Stimulated activated memory B cell treated with anti-CD40 and anti-IgM and Interleukin-4, amounts not matched to agents 10 μg/mL and 1 μg/mL and 100 μg/mL, for 72 hours (primary cell): ENCODE measurements at regions not wholly inside any gene's neighbourhood (a gene's known extent, or its start where the extent isn't known, plus 50 kb on each side); places are given as distances from the start of the nearest gene placed in this dataset.
"Not testable (repeated sequence)": the region's sequence is repeated elsewhere in the genome, so short reads cannot be mapped to it uniquely, and the experiment has no call there.

Source experiments
- ATAC-seq: fragments of 150-1000 bp; cut with Tn5 transposase; 2 replicates; pipeline ENCODE4 v1.10.0; 2021
- H3K27ac Mint-ChIP-seq: one replicate; pipeline ENCODE4 v1.8.0; 2022; ENCODE audit warnings: mild to moderate bottlenecking, mixed read lengths
- H3K27me3 Mint-ChIP-seq: one replicate; pipeline ENCODE4 v1.8.0; 2022; ENCODE audit warnings: mixed read lengths
- H3K36me3 Mint-ChIP-seq: one replicate; pipeline ENCODE4 v1.8.0; 2022; ENCODE audit warnings: mixed read lengths
- H3K4me1 Mint-ChIP-seq: one replicate; pipeline ENCODE4 v1.8.0; 2022; ENCODE audit warnings: mixed read lengths
- H3K4me3 Mint-ChIP-seq: one replicate; pipeline ENCODE4 v1.8.0; 2022; ENCODE audit warnings: mild to moderate bottlenecking, moderate library complexity, mixed read lengths
- H3K9me3 Mint-ChIP-seq: one replicate; pipeline ENCODE4 v1.8.0; 2022; ENCODE audit warnings: mixed read lengths

DNA sequence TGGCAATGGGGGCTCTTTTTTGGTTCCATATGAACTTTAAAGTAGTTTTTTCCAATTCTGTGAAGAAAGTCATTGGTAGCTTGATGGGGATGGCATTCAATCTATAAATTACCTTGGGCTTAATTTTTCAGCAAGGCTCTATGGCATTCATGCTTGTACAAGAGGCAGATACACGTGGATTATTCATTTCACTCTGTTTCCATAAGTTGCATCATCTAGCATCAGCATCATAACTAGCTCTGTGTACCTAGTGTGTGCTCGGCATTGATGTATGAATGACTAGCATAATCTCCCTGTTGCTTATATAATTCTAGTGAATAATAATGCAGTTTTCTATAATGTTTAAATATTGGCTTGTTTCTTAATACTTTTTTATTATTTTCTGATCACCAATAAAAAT lies 335.2 kb upstream of the CNTNAP2 start:
- not testable (repeated sequence) for H3K4me3 Mint-ChIP-seq

GRCh38 chr7:145779140-145779539 lies 337.5 kb upstream of the CNTNAP2 start:
- Mint-ChIP-seq H3K4me3 (no peak overlapping the region), H3K4me1 (no peaks in the 10 kb centered on the region), H3K36me3 (no peaks in the 10 kb centered on the region), H3K9me3 (no peaks in the 10 kb centered on the region), H3K27me3 (no peaks in the 10 kb centered on the region), H3K27ac (no peak overlapping the region)
- no peak for ATAC-seq

More for the DNA sequence above, 335.2 kb upstream of the CNTNAP2 start:
- not testable (repeated sequence) for H3K4me1 Mint-ChIP-seq, H3K27ac Mint-ChIP-seq, H3K27me3 Mint-ChIP-seq, H3K9me3 Mint-ChIP-seq, ATAC-seq, H3K36me3 Mint-ChIP-seq

DNA sequence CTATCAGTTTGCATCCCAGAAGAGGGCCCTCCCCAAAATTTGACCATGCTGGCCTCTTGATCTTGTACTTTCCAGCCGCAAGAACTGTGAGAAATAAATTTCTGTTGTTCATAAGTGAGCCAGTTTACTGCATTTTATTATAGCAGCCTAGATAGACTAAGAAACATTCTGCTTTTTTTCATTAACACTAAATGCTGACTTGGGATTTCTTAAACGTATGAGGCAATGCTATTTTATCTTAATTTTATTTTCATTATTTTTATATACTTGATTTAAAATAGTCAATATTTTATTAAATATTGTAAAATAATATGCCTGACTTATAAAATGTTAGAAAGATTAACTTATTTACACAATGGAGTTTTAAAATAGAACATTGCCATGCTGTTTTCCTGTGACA lies 341.8 kb upstream of the CNTNAP2 start:
- H3K4me3 Mint-ChIP-seq = no peak overlapping the region
- H3K36me3 Mint-ChIP-seq = no peaks in the 10 kb centered on the region
- ATAC-seq = no peak
- no peak overlapping the region for H3K27ac Mint-ChIP-seq
- H3K4me1 Mint-ChIP-seq = no peaks in the 10 kb centered on the region
- no peaks in the 10 kb centered on the region for H3K9me3 Mint-ChIP-seq
- no peaks in the 10 kb centered on the region for H3K27me3 Mint-ChIP-seq

GRCh38 chr7:145753004-145753403 lies 363.6 kb upstream of the CNTNAP2 start:
- H3K4me3 Mint-ChIP-seq = no peak overlapping the region
- no peaks in the 10 kb centered on the region for H3K4me1 Mint-ChIP-seq
- H3K27me3 Mint-ChIP-seq = no peaks in the 10 kb centered on the region
- no peak for ATAC-seq
- no peaks in the 10 kb centered on the region for H3K9me3 Mint-ChIP-seq
- H3K36me3 Mint-ChIP-seq = no peaks in the 10 kb centered on the region
- no peak overlapping the region for H3K27ac Mint-ChIP-seq

DNA sequence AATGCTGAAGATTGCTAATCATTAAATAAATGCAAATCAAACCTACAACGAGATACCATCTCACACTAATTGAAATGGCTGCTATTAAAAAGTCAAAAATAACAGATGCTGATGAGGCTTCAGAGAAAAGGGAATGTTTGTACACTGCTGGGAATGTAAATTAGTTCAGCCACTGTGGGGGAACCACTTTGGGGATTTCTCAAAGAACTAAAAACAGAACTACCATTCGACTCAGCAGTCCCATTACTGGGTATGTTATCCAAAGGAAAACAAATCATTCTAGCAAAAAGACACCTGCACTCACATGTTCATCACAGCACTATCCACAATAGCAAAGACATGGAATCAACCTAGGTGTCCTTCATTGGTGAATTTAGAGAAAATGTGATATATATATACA lies 379.0 kb upstream of the CNTNAP2 start:
- peaks cover 4% of the 10 kb centered on the region for H3K9me3 Mint-ChIP-seq
- peak; percentile 43 for ATAC-seq
- H3K4me3 Mint-ChIP-seq = no peak overlapping the region
- H3K27me3 Mint-ChIP-seq = no peaks in the 10 kb centered on the region
- no peaks in the 10 kb centered on the region for H3K36me3 Mint-ChIP-seq
- no peaks in the 10 kb centered on the region for H3K4me1 Mint-ChIP-seq
- H3K27ac Mint-ChIP-seq = no peak overlapping the region

DNA sequence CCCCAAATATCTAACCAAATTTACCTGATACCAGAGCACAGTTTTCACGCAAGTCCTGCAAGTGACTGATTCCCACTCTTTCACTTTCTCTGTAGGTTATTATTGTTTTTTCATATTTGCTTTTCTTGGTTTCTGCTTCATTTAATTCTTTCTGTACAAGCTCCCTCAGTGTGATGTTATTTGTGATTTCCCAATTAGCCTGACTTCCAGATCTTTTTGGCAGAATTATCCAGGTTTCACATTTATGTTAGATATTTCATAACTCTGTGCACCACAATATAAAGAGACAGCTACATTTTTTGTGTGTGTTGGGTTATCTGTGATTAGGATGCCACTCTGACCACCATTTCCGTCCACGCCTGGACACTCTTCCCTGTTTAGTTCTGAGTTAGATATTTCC lies 381.5 kb upstream of the CNTNAP2 start:
- H3K4me1 Mint-ChIP-seq = no peaks in the 10 kb centered on the region

DNA sequence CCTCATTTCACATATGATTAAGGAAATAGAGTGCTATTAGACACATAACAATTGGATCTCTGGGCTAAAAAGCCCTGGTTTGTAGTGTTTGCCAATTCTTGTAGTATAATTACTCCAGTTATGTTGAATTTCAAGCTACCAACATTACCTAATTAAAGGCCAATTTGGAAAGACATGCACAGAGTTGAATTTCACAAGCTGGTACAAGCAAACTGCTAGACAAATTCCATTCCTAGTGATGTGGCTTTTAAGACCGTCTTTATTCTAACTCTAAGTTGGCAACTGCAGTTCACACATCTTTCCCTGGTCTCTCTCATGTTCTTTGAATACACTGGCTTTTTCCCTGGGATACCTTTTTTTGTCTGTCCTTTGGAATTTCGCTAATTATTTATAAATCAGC lies 384.1 kb upstream of the CNTNAP2 start:
- ATAC-seq = no peak
- H3K27me3 Mint-ChIP-seq = no peaks in the 10 kb centered on the region

More for the DNA sequence above, 381.5 kb upstream of the CNTNAP2 start:
- no peak for ATAC-seq
- no peaks in the 10 kb centered on the region for H3K27me3 Mint-ChIP-seq
- no peak overlapping the region for H3K4me3 Mint-ChIP-seq
- H3K9me3 Mint-ChIP-seq = peaks cover 4% of the 10 kb centered on the region
- H3K27ac Mint-ChIP-seq = no peak overlapping the region
- no peaks in the 10 kb centered on the region for H3K36me3 Mint-ChIP-seq

GRCh38 chr7:145729691-145730090 lies 386.9 kb upstream of the CNTNAP2 start:
- Mint-ChIP-seq H3K4me3 (no peak overlapping the region), H3K36me3 (no peaks in the 10 kb centered on the region), H3K4me1 (no peaks in the 10 kb centered on the region), H3K27ac (no peak overlapping the region), H3K27me3 (no peaks in the 10 kb centered on the region), H3K9me3 (no peaks in the 10 kb centered on the region)
- ATAC-seq = no peak

More for the DNA sequence above, 384.1 kb upstream of the CNTNAP2 start:
- Mint-ChIP-seq H3K4me1 (no peaks in the 10 kb centered on the region), H3K9me3 (no peaks in the 10 kb centered on the region), H3K4me3 (no peak overlapping the region), H3K27ac (no peak overlapping the region), H3K36me3 (no peaks in the 10 kb centered on the region)

- Mint-ChIP-seq H3K4me3 (no peak overlapping the region), H3K9me3 (no peaks in the 10 kb centered on the region), H3K27me3 (no peaks in the 10 kb centered on the region), H3K27ac (no peak overlapping the region), H3K36me3 (no peaks in the 10 kb centered on the region), H3K4me1 (no peaks in the 10 kb centered on the region)
- no peak for ATAC-seq
Observed at GRCh38 chr7:145718129-145718528, 398.5 kb upstream of the CNTNAP2 start.

GRCh38 chr7:145700488-145700887 lies 416.1 kb upstream of the CNTNAP2 start:
- no peaks in the 10 kb centered on the region for H3K4me1 Mint-ChIP-seq
- no peaks in the 10 kb centered on the region for H3K36me3 Mint-ChIP-seq
- ATAC-seq = no peak
- H3K4me3 Mint-ChIP-seq = no peak overlapping the region
- no peaks in the 10 kb centered on the region for H3K27me3 Mint-ChIP-seq
- no peak overlapping the region for H3K27ac Mint-ChIP-seq
- H3K9me3 Mint-ChIP-seq = no peaks in the 10 kb centered on the region

DNA sequence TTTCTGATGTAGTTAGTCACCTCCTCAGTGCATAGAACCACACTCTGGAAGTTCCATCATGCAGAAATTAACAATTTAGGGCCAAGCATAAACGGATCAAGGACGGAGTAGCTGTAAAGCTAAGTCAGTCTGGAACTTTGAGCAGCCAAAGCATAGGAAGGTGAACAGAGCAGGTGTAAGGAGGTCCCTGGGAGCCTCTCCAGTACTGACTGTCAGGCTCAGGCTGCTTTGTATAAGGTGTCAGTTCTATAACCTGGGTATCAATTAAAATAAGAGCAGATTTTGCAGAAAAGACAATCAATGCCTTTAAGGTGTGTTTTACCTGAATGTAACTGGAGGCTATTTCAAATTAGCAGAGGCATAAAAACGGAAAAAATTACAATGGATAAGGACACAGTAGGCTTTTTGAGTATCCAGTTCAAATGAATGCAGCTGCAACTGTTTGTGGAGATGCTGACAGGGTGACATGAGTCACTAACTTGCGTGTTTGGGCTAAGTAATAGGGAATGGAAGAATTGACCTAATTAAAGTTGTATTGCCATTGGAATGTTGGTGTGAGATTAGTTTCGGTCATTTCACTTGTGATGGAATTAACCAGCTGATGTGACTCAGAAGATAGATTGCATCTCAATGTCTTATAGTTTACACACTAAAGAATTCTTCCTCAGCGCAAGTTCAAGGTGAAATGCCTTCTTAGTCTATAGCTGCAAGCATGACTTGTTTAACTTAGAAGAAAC lies 417.9 kb upstream of the CNTNAP2 start:
- ATAC-seq = no peak

DNA sequence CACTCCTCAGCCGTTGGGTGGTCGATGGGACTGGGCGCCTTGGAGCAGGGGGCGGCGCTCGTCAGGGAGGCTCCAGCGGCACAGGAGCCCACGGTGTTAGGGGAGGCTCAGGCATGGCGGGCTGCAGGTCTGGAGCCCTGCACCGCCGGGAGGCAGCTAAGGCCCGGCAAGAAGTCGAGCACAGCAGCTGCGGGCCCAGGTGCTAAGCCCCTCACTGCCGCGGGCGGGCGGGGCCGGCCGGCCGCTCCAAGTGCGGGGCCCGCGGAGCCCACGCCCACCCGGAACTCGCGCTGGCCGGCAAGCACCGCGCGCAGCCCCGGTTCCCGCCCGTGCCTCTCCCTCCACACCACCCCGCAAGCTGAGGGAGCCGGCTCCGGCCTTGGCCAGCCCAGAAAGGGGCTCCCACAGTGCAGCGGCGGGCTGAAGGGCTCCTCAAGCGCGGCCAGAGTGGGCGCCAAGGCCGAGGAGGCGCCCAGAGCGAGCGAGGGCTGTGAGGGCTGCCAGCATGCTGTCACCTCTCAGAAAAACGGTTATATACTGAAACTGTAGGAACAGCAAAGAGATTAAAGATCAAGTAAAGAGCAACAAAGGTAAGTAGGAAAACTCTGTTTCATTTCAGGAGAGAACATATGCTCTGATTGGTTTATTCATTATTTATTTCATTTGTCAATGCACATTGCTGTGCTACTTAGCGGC lies 419.0 kb upstream of the CNTNAP2 start:
- not testable (repeated sequence) for H3K36me3 Mint-ChIP-seq, H3K9me3 Mint-ChIP-seq, ATAC-seq, H3K27me3 Mint-ChIP-seq, H3K27ac Mint-ChIP-seq, H3K4me3 Mint-ChIP-seq, H3K4me1 Mint-ChIP-seq

More for the DNA sequence above, 417.9 kb upstream of the CNTNAP2 start:
- Mint-ChIP-seq H3K36me3 (no peaks in the 10 kb centered on the region), H3K4me3 (no peak overlapping the region), H3K4me1 (no peaks in the 10 kb centered on the region), H3K27me3 (no peaks in the 10 kb centered on the region), H3K27ac (no peak overlapping the region), H3K9me3 (no peaks in the 10 kb centered on the region)

DNA sequence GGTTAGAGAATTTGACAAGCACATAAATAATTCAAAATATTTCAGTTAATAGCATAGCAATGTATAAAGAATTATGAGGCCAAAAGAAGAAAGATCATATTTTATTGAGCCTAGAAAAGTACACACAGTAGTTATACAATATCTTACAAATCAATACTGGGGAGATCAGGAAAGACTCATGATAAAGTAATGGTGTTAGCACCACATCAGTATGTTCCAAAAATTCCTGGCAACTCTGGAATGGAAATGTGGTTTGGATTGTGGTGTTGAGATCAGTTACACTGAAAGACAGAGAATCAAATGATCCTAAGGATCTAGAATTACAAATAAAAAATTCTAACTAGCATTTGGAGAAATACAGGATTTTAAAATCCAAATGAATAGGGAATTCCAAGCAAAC lies 420.5 kb upstream of the CNTNAP2 start:
- Mint-ChIP-seq H3K27me3 (no peaks in the 10 kb centered on the region), H3K9me3 (no peaks in the 10 kb centered on the region), H3K27ac (no peak overlapping the region), H3K4me3 (no peak overlapping the region), H3K4me1 (no peaks in the 10 kb centered on the region), H3K36me3 (no peaks in the 10 kb centered on the region)
- ATAC-seq = no peak

DNA sequence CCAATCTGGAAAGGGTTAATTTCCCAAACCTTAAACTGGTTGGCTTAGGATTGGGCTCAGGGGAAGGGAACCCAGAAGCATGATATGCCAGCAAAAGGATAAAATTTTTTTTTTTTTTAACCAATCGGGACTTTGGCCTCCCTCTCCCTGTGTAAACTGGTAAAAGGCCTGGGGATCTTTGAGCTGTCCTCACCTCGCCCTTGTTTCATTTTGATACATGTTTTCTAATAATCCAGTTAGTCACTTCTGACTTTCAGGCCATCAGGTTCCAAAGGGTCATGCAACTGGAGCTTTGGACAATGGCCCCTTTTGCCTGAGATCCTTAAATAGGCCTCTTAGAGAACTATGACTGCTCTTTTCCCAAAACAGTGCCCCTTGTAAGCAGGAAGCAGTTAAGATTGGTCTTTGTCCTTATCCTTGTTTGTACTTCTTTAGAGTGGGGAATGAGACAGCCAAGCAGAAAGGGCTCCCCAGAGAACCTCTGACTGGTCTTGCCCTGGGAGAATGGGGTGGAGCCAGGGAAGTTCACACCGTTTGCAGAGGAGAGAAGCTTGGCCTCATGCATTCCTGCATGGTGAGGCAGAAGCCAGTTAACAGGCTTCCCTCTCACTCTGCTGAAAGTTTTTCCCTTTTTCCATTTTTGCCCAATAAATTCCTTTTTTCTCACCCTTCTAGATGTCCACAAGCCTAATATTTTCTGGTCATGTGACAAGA lies 424.2 kb upstream of the CNTNAP2 start:
- H3K27ac Mint-ChIP-seq = no peak overlapping the region

GRCh38 chr7:145691377-145691914 lies 425.2 kb upstream of the CNTNAP2 start:
- Mint-ChIP-seq H3K4me1 (no peaks in the 10 kb centered on the region), H3K27me3 (no peaks in the 10 kb centered on the region)

More for the DNA sequence above, 424.2 kb upstream of the CNTNAP2 start:
- Mint-ChIP-seq H3K36me3 (no peaks in the 10 kb centered on the region), H3K4me3 (no peak overlapping the region), H3K4me1 (no peaks in the 10 kb centered on the region), H3K9me3 (no peaks in the 10 kb centered on the region), H3K27me3 (no peaks in the 10 kb centered on the region)
- no peak for ATAC-seq

More at GRCh38 chr7:145691377-145691914, 425.2 kb upstream of the CNTNAP2 start:
- Mint-ChIP-seq H3K27ac (no peak overlapping the region), H3K9me3 (no peaks in the 10 kb centered on the region), H3K36me3 (no peaks in the 10 kb centered on the region), H3K4me3 (no peak overlapping the region)
- no peak for ATAC-seq
